HepG2 (cell line): ENCODE measurements at regions not wholly inside any gene's neighbourhood (a gene's known extent, or its start where the extent isn't known, plus 50 kb on each side); places are given as distances from the start of the nearest gene placed in this dataset.

Source experiments
- ATAC-seq: fragments of 200-7000 bp; cut with Tn5 transposase; 3 replicates; pipeline ENCODE4 v1.9.1; 2020; ENCODE audit warnings: mild to moderate bottlenecking, moderate library complexity
- BruUV-seq: library from RNA; stranded (reverse); fragments of 400-500 nt; replicated peaks from 2 replicates; lab custom pipeline; 2021; lab: Mats Ljungman, UMichigan
- CTCF ChIA-PET: fragments of 300-600 bp; formaldehyde crosslinking; extraction: SDS; loops from one replicate; lab custom pipeline; 2021; ENCODE audit warnings: low total read pairs, inconsistent platforms, low intra/inter-chr PET ratio; lab: Yijun Ruan, JAX
- POLR2A ChIA-PET: fragments of 350-600 bp; sonication (Branson Sonifier 250); formaldehyde crosslinking; loops from one replicate; lab custom pipeline; 2020; ENCODE audit warnings: antibody characterized with exemption, inconsistent platforms; lab: Yijun Ruan, JAX
- DNase-seq: peaks from one replicate; pipeline ENCODE4 v3.0.0-alpha.2; 2015; ENCODE audit warnings: low spot score
- FAIRE-seq: peaks from 3 replicates; lab custom pipeline; 2011; peaks lifted over from hg19 to GRCh38; lab: Jason Lieb, UNC
- H2AFZ ChIP-seq: one replicate; pipeline ENCODE4 v1.6.1; 2011; ENCODE audit warnings: low read length, inconsistent platforms
- H3K27ac ChIP-seq: fragments of 300-600 bp; 3 replicates; pipeline ENCODE4 v1.8.0; 2011; ENCODE audit warnings: mixed run types, mild to moderate bottlenecking, mixed read lengths, low read length, inconsistent platforms; ENCODE audit not compliant: insufficient read depth; ENCODE audit errors: extremely low read length
- H3K27me3 ChIP-seq, 2 experiments: fragments of 200-600 bp in 1 of 2; 2 replicates in 1 of 2; 3 replicates in 1 of 2; pipeline versions ENCODE4 v1.6.0 to v1.8.0; 2011; ENCODE audit warnings: low read length in 2 of 2, mild to moderate bottlenecking in 2 of 2, moderate library complexity in 2 of 2, inconsistent platforms in 1 of 2; ENCODE audit not compliant: insufficient read depth in 2 of 2, control insufficient read depth in 1 of 2
- H3K36me3 ChIP-seq, 2 experiments: fragments of 200-600 bp in 1 of 2; replicated peaks in 1 of 2; 2 replicates in 1 of 2; 3 replicates in 1 of 2; pipeline versions ENCODE4 v1.5.1 to v1.8.0; 2011; ENCODE audit warnings: low read length in 2 of 2, inconsistent platforms in 1 of 2; ENCODE audit not compliant: insufficient read depth in 2 of 2, control insufficient read depth in 1 of 2
- H3K4me1 ChIP-seq: 2 replicates; pipeline ENCODE4 v1.5.1; 2012; ENCODE audit warnings: low read length, inconsistent platforms; ENCODE audit not compliant: insufficient read depth
- H3K4me2 ChIP-seq: 2 replicates; pipeline ENCODE4 v1.6.0; 2011; ENCODE audit warnings: low read depth, low read length, inconsistent platforms
- H3K4me3 ChIP-seq, 3 experiments: fragments of 200-600 bp in 1 of 3; sonication (generic), shearing (Covaris generic) in 1 of 3; replicated peaks in 1 of 3; 2 replicates each; pipeline ENCODE4 v1.5.1; 2011 to 2016; ENCODE audit warnings: low read length in 3 of 3, inconsistent platforms in 2 of 3, low read depth in 2 of 3, mild to moderate bottlenecking in 2 of 3, control low read depth in 1 of 3, mixed read lengths in 1 of 3; ENCODE audit not compliant: insufficient read depth in 1 of 3
- H3K79me2 ChIP-seq: one replicate; pipeline ENCODE4 v1.6.1; 2011; ENCODE audit warnings: low read length, inconsistent platforms; ENCODE audit not compliant: insufficient read depth
- H3K9ac ChIP-seq: 2 replicates; pipeline ENCODE4 v1.6.0; 2011; ENCODE audit warnings: mild to moderate bottlenecking, low read depth, low read length, inconsistent platforms; ENCODE audit not compliant: insufficient read depth
- H3K9me3 ChIP-seq: 2 replicates; pipeline ENCODE4 v1.5.1; 2012; ENCODE audit warnings: mild to moderate bottlenecking, low read length
- H4K20me1 ChIP-seq: 2 replicates; pipeline ENCODE4 v1.6.0; 2011; ENCODE audit warnings: inconsistent platforms, mild to moderate bottlenecking, low read length, moderate library complexity; ENCODE audit not compliant: insufficient read depth
- IKZF4 ChIP-seq: sonication (generic); formaldehyde crosslinking; IDR thresholded peaks from 2 replicates; pipeline ENCODE4 v1.5.1; 2020; ENCODE audit warnings: borderline replicate concordance, mild to moderate bottlenecking, low read depth, missing genetic modification reagents; ENCODE audit errors: not compliant biosample characterization
- TRIM24 ChIP-seq: sonication (generic); formaldehyde crosslinking; IDR thresholded peaks from 2 replicates; pipeline ENCODE4 v1.8.0; 2022; ENCODE audit warnings: mild to moderate bottlenecking, missing genetic modification reagents
- ZNF292 ChIP-seq: sonication (generic); formaldehyde crosslinking; IDR thresholded peaks from 2 replicates; pipeline ENCODE4 v1.8.1; 2022; ENCODE audit warnings: mild to moderate bottlenecking, low read depth, missing genetic modification reagents, borderline replicate concordance
- ZNF318 ChIP-seq: sonication (generic); formaldehyde crosslinking; IDR thresholded peaks from 2 replicates; pipeline ENCODE4 v1.4.0; 2020; ENCODE audit warnings: mild to moderate bottlenecking, missing genetic modification reagents
- ZNF333 ChIP-seq: sonication (generic); formaldehyde crosslinking; IDR thresholded peaks from 2 replicates; pipeline ENCODE4 v1.4.0; 2020; ENCODE audit warnings: mild to moderate bottlenecking, missing genetic modification reagents, borderline replicate concordance
- ZNF362 ChIP-seq: sonication (generic); formaldehyde crosslinking; IDR thresholded peaks from 2 replicates; pipeline ENCODE4 v1.4.0; 2020; ENCODE audit warnings: missing genetic modification reagents, mild to moderate bottlenecking, borderline replicate concordance
- ZNF639 ChIP-seq: conservative IDR thresholded peaks from 2 replicates; pipeline ENCODE4 v1.6.1; 2018; ENCODE audit warnings: missing genetic modification reagents
- WGBS: methylation state at CpG from one replicate; pipeline ENCODE4 v1.1.6; 2017; ENCODE audit warnings: low lambda C conversion rate; 5-methylcytosine and 5-hydroxymethylcytosine counted together
- in situ Hi-C: cut with HindIII; loops from 2 replicates; pipeline ENCODE4 v1.10.0; 2017; ENCODE audit warnings: low pct_unique_long_range_greater_than_20kb; ENCODE audit not compliant: extremely low pct_ligation_motif_present
- intact Hi-C: fragments of 100-400 bp; cut with micrococcal nuclease; formaldehyde crosslinking; loops from one replicate; pipeline ENCODE4 v1.10.0; 2022; ENCODE audit not compliant: unreplicated experiment

DNA sequence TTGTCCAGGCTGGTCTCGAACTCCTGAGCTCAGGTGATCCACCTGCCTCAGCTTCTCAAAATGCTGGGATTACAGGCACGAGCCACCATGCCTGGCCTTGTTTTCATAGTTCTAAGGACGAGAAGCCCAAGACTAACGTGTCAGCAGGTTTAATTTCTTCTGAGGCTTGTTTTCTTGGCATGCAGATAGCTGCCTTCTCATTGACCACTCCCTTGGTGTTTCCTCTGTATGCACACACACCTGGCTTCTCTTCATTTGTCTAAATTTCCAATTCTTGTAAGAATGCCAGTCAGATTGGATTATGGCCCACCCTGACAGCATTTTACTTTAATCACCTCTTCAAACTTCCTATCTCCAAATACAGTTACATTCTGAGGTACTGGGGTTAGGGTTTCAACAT, 72.5 kb upstream of the CTSC start:
- H3K4me2 ChIP-seq: no peak overlapping the region
- in situ Hi-C loops (no loop called here), intact Hi-C loops (no loop called here)
- no peaks in the 10 kb centered on the region for H3K4me1 ChIP-seq
- DNase-seq (no peak), FAIRE-seq (no peak), ATAC-seq (no peak)
- H4K20me1 ChIP-seq: no peaks in the 10 kb centered on the region
- H3K79me2 ChIP-seq: no peaks in the 10 kb centered on the region
- no peak overlapping the region for H3K27ac ChIP-seq
- ChIA-PET CTCF (no interaction called here), POLR2A (no interaction called here)
- H3K27me3 ChIP-seq: no peaks in the 10 kb centered on the region
- H3K9ac ChIP-seq: no peak overlapping the region
- H3K36me3 ChIP-seq: no peaks in the 10 kb centered on the region
- WGBS: 7% methylated on average over 4 of the region's 4 CpGs
- no peak overlapping the region for H3K4me3 ChIP-seq
- H3K9me3 ChIP-seq: no peaks in the 10 kb centered on the region
- BruUV-seq: no TSS peak
- H2AFZ ChIP-seq: no peak overlapping the region
- no peak for TF ChIP-seq TRIM24 (CRISPR knock-in tag)
- TF ChIP-seq ZNF362 (CRISPR knock-in tag): no peak

- no peak for DNase-seq
- ChIA-PET CTCF (no interaction called here), POLR2A (no interaction called here)
- no peaks in the 10 kb centered on the region for H3K9me3 ChIP-seq
- in situ Hi-C loops (no loop called here), intact Hi-C loops (no loop called here)
- BruUV-seq: no TSS peak
- H3K27ac ChIP-seq: no peak overlapping the region
- no peaks in the 10 kb centered on the region for H3K79me2 ChIP-seq
- no peak for ATAC-seq
- H3K9ac ChIP-seq: no peak overlapping the region
- H3K4me1 ChIP-seq: no peaks in the 10 kb centered on the region
- no peak overlapping the region for H3K4me2 ChIP-seq
- no peaks in the 10 kb centered on the region for H3K36me3 ChIP-seq
- no peak overlapping the region for H2AFZ ChIP-seq
- no peaks in the 10 kb centered on the region for H3K27me3 ChIP-seq
- H4K20me1 ChIP-seq: no peaks in the 10 kb centered on the region
- no peak for FAIRE-seq
- no peak overlapping the region for H3K4me3 ChIP-seq
- TF ChIP-seq ZNF639 (CRISPR knock-in tag) (no peak), IKZF4 (CRISPR knock-in tag) (no peak), ZNF318 (no peak), ZNF292 (CRISPR knock-in tag) (no peak), ZNF333 (CRISPR knock-in tag) (no peak)
These were observed 69.3 kb upstream of the CTSC start for GRCh38 chr11:88406876-88407275.
